ENCODE measurements at regions not wholly inside any gene's neighbourhood (a gene's known extent, or its start where the extent isn't known, plus 50 kb on each side); places are given as distances from the start of the nearest gene placed in this dataset.

DNA sequence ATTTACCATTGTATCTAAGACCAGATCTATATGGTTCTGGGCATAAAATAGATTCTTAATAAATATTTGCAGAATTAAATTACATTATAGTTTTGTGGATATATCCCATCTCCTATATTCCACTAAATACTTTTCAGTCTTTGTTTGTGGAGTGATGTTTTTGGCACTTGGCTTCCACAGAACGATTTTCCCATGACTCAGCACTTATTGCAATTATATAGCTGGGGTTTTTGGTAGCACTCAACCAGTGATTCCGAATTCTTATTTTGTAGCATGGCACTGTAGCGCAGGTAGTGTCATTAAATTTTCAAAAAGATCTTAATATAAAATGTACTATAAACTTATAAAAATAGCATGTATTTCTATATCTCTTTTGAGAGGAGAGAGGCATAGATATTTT is 221.2 kb downstream of the TRPC6 start:
- TF ChIP-seq, protein P1, sequence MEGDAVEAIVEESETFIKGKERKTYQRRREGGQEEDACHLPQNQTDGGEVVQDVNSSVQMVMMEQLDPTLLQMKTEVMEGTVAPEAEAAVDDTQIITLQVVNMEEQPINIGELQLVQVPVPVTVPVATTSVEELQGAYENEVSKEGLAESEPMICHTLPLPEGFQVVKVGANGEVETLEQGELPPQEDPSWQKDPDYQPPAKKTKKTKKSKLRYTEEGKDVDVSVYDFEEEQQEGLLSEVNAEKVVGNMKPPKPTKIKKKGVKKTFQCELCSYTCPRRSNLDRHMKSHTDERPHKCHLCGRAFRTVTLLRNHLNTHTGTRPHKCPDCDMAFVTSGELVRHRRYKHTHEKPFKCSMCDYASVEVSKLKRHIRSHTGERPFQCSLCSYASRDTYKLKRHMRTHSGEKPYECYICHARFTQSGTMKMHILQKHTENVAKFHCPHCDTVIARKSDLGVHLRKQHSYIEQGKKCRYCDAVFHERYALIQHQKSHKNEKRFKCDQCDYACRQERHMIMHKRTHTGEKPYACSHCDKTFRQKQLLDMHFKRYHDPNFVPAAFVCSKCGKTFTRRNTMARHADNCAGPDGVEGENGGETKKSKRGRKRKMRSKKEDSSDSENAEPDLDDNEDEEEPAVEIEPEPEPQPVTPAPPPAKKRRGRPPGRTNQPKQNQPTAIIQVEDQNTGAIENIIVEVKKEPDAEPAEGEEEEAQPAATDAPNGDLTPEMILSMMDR (IDR thresholded peaks at IDR 0.05; ENCODE audit: poor library complexity, severe bottlenecking) = no peak
- TF ChIP-seq POLR2AphosphoS5 (IDR thresholded peaks at IDR 0.05) (no peak), TAF1 (IDR thresholded peaks at IDR 0.05; ENCODE audit: low read depth) (no peak), EZH2 (IDR thresholded peaks at IDR 0.05; ENCODE audit: borderline replicate concordance, insufficient read depth, low read length, poor library complexity, severe bottlenecking) (no peak), SMC3 (conservative IDR thresholded peaks at IDR 0.05; ENCODE audit: poor library complexity) (no peak), EP300 (conservative IDR thresholded peaks at IDR 0.05; ENCODE audit: poor library complexity, severe bottlenecking) (no peak), RAD21 (conservative IDR thresholded peaks at IDR 0.05) (no peak), MXI1 (conservative IDR thresholded peaks at IDR 0.05; ENCODE audit: poor library complexity, severe bottlenecking) (no peak)
- TF ChIP-seq, protein P2, sequence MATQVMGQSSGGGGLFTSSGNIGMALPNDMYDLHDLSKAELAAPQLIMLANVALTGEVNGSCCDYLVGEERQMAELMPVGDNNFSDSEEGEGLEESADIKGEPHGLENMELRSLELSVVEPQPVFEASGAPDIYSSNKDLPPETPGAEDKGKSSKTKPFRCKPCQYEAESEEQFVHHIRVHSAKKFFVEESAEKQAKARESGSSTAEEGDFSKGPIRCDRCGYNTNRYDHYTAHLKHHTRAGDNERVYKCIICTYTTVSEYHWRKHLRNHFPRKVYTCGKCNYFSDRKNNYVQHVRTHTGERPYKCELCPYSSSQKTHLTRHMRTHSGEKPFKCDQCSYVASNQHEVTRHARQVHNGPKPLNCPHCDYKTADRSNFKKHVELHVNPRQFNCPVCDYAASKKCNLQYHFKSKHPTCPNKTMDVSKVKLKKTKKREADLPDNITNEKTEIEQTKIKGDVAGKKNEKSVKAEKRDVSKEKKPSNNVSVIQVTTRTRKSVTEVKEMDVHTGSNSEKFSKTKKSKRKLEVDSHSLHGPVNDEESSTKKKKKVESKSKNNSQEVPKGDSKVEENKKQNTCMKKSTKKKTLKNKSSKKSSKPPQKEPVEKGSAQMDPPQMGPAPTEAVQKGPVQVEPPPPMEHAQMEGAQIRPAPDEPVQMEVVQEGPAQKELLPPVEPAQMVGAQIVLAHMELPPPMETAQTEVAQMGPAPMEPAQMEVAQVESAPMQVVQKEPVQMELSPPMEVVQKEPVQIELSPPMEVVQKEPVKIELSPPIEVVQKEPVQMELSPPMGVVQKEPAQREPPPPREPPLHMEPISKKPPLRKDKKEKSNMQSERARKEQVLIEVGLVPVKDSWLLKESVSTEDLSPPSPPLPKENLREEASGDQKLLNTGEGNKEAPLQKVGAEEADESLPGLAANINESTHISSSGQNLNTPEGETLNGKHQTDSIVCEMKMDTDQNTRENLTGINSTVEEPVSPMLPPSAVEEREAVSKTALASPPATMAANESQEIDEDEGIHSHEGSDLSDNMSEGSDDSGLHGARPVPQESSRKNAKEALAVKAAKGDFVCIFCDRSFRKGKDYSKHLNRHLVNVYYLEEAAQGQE (IDR thresholded peaks at IDR 0.05; ENCODE audit: borderline replicate concordance) = no peak

All from neural cell (in vitro differentiated cells).